Activated T-helper 9 cell treated with anti-CD3 and anti-CD28 coated beads, Interleukin-2, amount 50 U/mL, for 16 hours (primary cell): ENCODE measurements at regions not wholly inside any gene's neighbourhood (a gene's known extent, or its start where the extent isn't known, plus 50 kb on each side); places are given as distances from the start of the nearest gene placed in this dataset.

Source experiments
- DNase-seq: peaks from one replicate; pipeline ENCODE4 v3.0.0-alpha.2; 2020; ENCODE audit warnings: low read depth

- no peak for DNase-seq
These were observed 101.9 kb upstream of the THBS1 start for GRCh38 chr15:39478996-39479395.

- DNase-seq = no peak
These were observed 101.0 kb upstream of the THBS1 start for GRCh38 chr15:39479911-39480310.

- no peak for DNase-seq
These were observed 98.4 kb upstream of the THBS1 start for GRCh38 chr15:39482459-39482858.

GRCh38 chr15:39486621-39487457 is 94.0 kb upstream of the THBS1 start:
- no peak for DNase-seq

- DNase-seq = no peak
These were observed 93.5 kb upstream of the THBS1 start for GRCh38 chr15:39487458-39487735.

- DNase-seq = no peak
These were observed 92.4 kb upstream of the THBS1 start for GRCh38 chr15:39488516-39488915.

GRCh38 chr15:39488961-39489360 is 91.9 kb upstream of the THBS1 start:
- no peak for DNase-seq

- DNase-seq = no peak
These were observed 89.6 kb upstream of the THBS1 start for GRCh38 chr15:39491115-39491885.

- no peak for DNase-seq
These were observed 88.9 kb upstream of the THBS1 start for GRCh38 chr15:39491886-39492490.

- DNase-seq = no peak
These were observed 87.3 kb upstream of the THBS1 start for GRCh38 chr15:39493424-39494067.

- DNase-seq = no peak
These were observed 86.4 kb upstream of the THBS1 start for GRCh38 chr15:39494462-39494861.

- DNase-seq = no peak
These were observed 84.7 kb upstream of the THBS1 start for GRCh38 chr15:39495871-39496840.

- DNase-seq = no peak
These were observed 83.7 kb upstream of the THBS1 start for GRCh38 chr15:39497016-39497758.

- no peak for DNase-seq
These were observed 82.9 kb upstream of the THBS1 start for GRCh38 chr15:39497759-39498565.

- no peak for DNase-seq
These were observed 82.2 kb upstream of the THBS1 start for GRCh38 chr15:39498629-39499028.

- DNase-seq = no peak
These were observed 81.8 kb upstream of the THBS1 start for GRCh38 chr15:39499042-39499441.

GRCh38 chr15:39499681-39500080 is 81.2 kb upstream of the THBS1 start:
- no peak for DNase-seq

- DNase-seq = no peak
These were observed 79.4 kb upstream of the THBS1 start for GRCh38 chr15:39501366-39502081.

GRCh38 chr15:39502082-39502447 is 78.8 kb upstream of the THBS1 start:
- no peak for DNase-seq
